ENCODE measurements at regions not wholly inside any gene's neighbourhood (a gene's known extent, or its start where the extent isn't known, plus 50 kb on each side); places are given as distances from the start of the nearest gene placed in this dataset.

DNA sequence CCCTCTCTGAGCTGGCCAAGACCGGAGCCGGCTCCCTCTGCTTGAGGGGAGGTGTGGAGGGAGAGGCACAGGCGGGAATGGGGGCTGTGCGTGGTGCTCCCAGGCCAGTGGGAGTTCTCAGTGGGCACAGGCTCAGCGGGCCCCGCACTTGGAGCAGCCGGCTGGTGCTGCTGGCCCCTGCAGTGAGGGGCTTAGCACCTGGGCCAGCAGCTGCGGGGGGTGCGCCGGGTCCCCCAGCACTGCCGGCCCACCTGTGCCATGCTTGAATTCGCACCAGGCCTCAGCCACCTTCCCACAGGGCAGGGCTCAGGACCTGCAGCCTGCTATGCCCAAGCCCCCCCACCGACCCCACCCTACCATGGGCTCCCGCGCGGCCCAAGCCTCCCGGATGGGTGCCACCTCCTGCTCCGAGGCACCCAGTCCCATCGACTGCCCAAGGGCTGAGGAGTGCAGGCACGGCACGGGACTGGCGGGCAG, 602.5 kb downstream of the KCTD8 start:
- TF ChIP-seq, protein P1, sequence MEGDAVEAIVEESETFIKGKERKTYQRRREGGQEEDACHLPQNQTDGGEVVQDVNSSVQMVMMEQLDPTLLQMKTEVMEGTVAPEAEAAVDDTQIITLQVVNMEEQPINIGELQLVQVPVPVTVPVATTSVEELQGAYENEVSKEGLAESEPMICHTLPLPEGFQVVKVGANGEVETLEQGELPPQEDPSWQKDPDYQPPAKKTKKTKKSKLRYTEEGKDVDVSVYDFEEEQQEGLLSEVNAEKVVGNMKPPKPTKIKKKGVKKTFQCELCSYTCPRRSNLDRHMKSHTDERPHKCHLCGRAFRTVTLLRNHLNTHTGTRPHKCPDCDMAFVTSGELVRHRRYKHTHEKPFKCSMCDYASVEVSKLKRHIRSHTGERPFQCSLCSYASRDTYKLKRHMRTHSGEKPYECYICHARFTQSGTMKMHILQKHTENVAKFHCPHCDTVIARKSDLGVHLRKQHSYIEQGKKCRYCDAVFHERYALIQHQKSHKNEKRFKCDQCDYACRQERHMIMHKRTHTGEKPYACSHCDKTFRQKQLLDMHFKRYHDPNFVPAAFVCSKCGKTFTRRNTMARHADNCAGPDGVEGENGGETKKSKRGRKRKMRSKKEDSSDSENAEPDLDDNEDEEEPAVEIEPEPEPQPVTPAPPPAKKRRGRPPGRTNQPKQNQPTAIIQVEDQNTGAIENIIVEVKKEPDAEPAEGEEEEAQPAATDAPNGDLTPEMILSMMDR (conservative IDR thresholded peaks at IDR 0.05; ENCODE audit: low read depth, low read length) = no peak
- no peak for DNase-seq (ENCODE audit: low read depth)
- no peak overlapping the region for H3K4me3 ChIP-seq (ENCODE audit: low read length)

DNA sequence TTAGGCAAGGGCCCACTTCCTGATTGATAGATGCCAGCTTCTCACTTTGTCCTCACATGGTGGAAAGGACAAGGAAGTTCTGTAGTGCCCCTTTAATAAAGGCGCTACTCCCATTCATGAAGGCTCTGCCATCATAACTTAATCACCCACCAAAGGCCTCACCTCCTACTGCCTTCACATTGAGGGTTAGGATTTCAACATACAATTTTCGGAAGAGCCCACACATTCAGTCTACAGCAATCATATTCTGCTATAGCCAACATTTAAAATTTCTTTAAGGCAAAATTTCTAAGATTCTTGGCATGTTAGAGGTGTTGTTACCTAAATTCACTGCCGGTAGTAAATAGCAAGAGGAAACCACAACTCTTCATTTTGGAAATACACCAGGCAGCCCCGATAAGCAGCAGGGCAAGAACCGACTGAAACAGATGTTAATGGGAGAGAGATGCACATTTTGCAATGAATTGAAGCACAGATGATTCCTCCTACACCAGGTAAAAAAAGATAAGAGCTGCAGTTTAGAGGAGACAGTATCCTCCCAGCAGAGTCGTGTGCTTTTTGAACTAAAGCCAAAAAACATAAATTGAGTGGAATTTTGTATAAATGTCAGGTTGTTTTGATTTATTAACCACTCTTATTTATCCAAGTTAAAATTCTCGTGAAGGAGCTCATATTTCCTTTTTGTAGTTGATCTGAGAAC, 594.9 kb downstream of the KCTD8 start:
- no peak for DNase-seq (ENCODE audit: low read depth)
- no peak overlapping the region for H3K4me3 ChIP-seq (ENCODE audit: low read length)
- TF ChIP-seq, protein P1 (conservative IDR thresholded peaks at IDR 0.05; ENCODE audit: low read depth, low read length) = no peak

DNA sequence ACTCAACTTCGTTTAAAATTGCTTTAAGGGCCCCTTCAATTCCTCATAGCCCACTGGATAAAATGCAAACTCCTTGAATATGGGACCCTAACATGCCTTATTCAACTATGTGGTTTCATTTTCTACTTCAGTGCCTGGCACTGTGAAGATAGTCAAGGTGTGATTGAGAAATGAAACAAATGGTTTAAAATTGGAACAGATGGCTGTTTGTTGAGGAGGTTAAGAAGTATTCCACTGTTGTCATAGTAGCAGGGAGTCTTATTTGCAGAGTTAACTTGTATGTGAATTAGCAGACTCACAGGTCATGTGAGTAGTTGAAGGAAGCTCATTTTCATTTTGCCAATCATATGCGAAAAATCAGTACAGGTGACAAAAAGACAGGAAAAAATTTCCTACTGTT, 593.3 kb downstream of the KCTD8 start:
- no peak for DNase-seq (ENCODE audit: low read depth)
- H3K4me3 ChIP-seq (ENCODE audit: low read length) = no peak overlapping the region
- TF ChIP-seq, protein P1 (conservative IDR thresholded peaks at IDR 0.05; ENCODE audit: low read depth, low read length) = no peak

DNA sequence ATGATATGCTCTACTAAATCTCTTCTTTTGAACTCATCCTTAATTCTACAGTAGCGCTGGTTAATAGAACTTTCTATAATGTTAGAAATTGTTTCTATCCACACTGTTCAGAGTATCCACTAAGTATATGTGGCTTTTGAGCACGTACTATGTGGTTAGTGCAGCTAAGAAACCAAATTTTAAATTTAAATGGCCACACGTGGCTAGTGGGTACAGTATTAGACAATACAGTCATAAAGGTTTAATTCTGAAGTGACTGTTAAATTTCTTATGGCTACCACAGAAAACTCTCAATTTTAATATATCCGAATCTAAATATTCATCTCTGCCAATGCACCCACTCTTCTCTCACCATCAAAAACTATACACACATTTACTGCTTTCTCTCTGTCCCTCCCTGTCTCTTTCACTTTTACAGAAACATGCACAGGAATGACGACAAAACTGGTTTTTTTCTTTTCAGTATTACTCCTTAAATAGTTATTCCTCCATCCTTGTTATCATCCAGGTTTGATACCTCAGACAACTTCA, 583.9 kb downstream of the KCTD8 start:
- no peak overlapping the region for H3K4me3 ChIP-seq (ENCODE audit: low read length)
- no peak for DNase-seq (ENCODE audit: low read depth)

DNA sequence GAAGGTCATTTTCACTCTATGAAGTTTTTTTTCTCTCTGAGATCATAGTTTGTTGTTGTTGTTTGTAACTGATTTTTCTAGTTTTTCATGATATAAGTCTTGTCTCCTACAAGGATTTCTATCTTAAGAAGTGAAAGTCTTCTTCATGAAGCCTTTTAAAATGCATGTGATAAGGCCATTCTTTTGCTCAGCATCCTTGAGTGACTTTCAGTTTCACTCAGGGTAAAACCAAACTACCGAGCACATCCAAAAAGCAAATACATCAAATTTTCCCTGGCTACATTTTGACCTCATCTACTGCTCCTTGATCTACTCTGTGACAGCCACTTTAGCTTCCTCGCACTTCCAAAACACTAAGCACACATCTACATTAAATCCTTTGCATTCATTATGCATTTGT, 580.7 kb downstream of the KCTD8 start:
- DNase-seq (ENCODE audit: low read depth) = no peak
- no peak overlapping the region for H3K4me3 ChIP-seq (ENCODE audit: low read length)
- TF ChIP-seq, protein P1 (conservative IDR thresholded peaks at IDR 0.05; ENCODE audit: low read depth, low read length) = no peak

More for the DNA sequence above, 583.9 kb downstream of the KCTD8 start:
- TF ChIP-seq, protein P1 (conservative IDR thresholded peaks at IDR 0.05; ENCODE audit: low read depth, low read length) = no peak

DNA sequence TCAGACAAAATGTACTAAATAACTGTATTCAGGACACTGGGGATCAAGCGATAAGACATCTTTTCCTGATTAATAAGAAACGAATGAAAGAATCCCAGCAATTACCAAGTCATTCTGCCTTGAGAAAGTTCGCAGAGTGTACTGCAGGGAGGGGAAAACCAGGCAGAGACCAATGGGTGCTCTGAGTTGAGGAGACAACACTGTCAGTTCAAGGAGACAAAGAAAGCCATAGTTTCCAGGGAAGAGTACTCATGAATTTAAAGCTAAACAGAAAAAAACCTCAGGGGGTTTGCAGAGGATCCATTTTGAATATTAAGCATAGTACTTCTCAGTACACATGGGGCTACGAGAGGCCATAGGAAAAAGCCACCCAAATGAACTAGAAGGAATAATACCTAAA, 573.0 kb downstream of the KCTD8 start:
- TF ChIP-seq, protein P1 (conservative IDR thresholded peaks at IDR 0.05; ENCODE audit: low read depth, low read length) = no peak
- DNase-seq (ENCODE audit: low read depth) = no peak
- H3K4me3 ChIP-seq (ENCODE audit: low read length) = no peak overlapping the region

DNA sequence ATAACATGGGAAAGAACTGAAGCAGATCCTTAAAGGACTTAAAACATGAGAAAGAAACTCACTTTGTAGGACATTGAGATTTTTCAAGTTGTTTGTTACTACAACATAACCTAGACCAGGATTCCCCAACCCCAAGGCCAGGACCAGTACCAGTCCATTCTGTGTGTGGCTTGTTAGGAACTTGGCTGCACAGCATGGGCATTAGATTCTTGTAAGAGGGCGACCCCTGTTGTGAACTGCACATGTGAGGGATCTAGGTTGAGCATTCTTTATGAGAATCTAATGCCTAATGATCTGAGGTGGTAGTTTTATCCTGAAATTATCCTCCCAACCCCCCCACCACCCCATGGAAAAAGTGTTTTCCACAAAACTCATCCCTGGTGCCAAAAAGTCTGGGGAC, 566.1 kb downstream of the KCTD8 start:
- DNase-seq (ENCODE audit: low read depth) = no peak
- TF ChIP-seq, protein P1 (conservative IDR thresholded peaks at IDR 0.05; ENCODE audit: low read depth, low read length) = no peak
- H3K4me3 ChIP-seq (ENCODE audit: low read length) = no peak overlapping the region

Data from retinal pigment epithelial cell (primary cell).